Endothelial cell of umbilical vein (primary cell): ENCODE measurements at regions not wholly inside any gene's neighbourhood (a gene's known extent, or its start where the extent isn't known, plus 50 kb on each side); places are given as distances from the start of the nearest gene placed in this dataset.

ENCODE experiments used
- BruUV-seq: library from RNA; stranded (reverse); fragments of 400-500 nt; replicated peaks from 2 replicates; lab custom pipeline; 2021; lab: Mats Ljungman, UMichigan
- CTCF ChIA-PET: fragments of 300-600, 350-600 bp; sonication (Branson Sonifier 250); formaldehyde crosslinking; loops from one replicate; lab custom pipeline; 2021; ENCODE audit warnings: antibody characterized with exemption, inconsistent platforms; lab: Charles Lee
- POLR2A ChIA-PET: fragments of 300-600, 350-600 bp; sonication (Branson Sonifier 250); formaldehyde crosslinking; loops from one replicate; lab custom pipeline; 2021; ENCODE audit warnings: antibody characterized with exemption, inconsistent platforms; lab: Charles Lee
- DNase-seq: peaks from one replicate; pipeline ENCODE4 v3.0.0-alpha.2; 2011; ENCODE audit warnings: low read depth, low spot score
- FAIRE-seq: peaks from 2 replicates; lab custom pipeline; 2011; peaks lifted over from hg19 to GRCh38; lab: Jason Lieb, UNC
- H2AFZ ChIP-seq: 2 replicates; pipeline ENCODE4 v1.6.0; 2012; ENCODE audit warnings: low read depth, low read length, control low read depth, inconsistent platforms
- H3K27ac ChIP-seq: 2 replicates; pipeline ENCODE4 v1.5.1; 2011; ENCODE audit warnings: low read depth, mild to moderate bottlenecking, control low read depth, low read length, moderate library complexity; ENCODE audit not compliant: insufficient read depth
- H3K27me3 ChIP-seq, 2 experiments: 2 replicates each; pipeline versions ENCODE4 v1.6.0 to v1.6.1; 2011; ENCODE audit warnings: low read length in 2 of 2, mixed read lengths in 1 of 2; ENCODE audit not compliant: control insufficient read depth in 2 of 2, insufficient read depth in 2 of 2
- H3K36me3 ChIP-seq, 2 experiments: 2 replicates in 1 of 2; 3 replicates in 1 of 2; pipeline ENCODE4 v1.5.1; 2011; ENCODE audit warnings: low read length in 2 of 2, mild to moderate bottlenecking in 1 of 2, moderate library complexity in 1 of 2; ENCODE audit not compliant: control insufficient read depth in 2 of 2, insufficient read depth in 2 of 2; ENCODE audit errors: extremely low read depth in 1 of 2
- H3K4me1 ChIP-seq: 3 replicates; pipeline ENCODE4 v1.5.1; 2011; ENCODE audit warnings: mild to moderate bottlenecking, low read length; ENCODE audit not compliant: control insufficient read depth, insufficient read depth; ENCODE audit errors: extremely low read depth
- H3K4me2 ChIP-seq: 2 replicates; pipeline ENCODE4 v1.6.1; 2011; ENCODE audit warnings: low read length, control low read depth, mixed read lengths; ENCODE audit not compliant: insufficient read depth
- H3K4me3 ChIP-seq, 3 experiments: fragments of 200-600 bp in 1 of 3; sonication (generic), shearing (Covaris generic) in 1 of 3; replicated peaks in 1 of 3; 2 replicates each; pipeline ENCODE4 v1.5.1; 2011 to 2016; ENCODE audit warnings: control low read depth in 3 of 3, low read length in 3 of 3, mild to moderate bottlenecking in 2 of 3, inconsistent platforms in 1 of 3, low read depth in 1 of 3, moderate library complexity in 1 of 3; ENCODE audit not compliant: insufficient read depth in 1 of 3
- H3K79me2 ChIP-seq: 2 replicates; pipeline ENCODE4 v1.6.0; 2012; ENCODE audit warnings: low read length, inconsistent platforms; ENCODE audit not compliant: control insufficient read depth, insufficient read depth
- H3K9ac ChIP-seq: replicated peaks from 2 replicates; pipeline ENCODE3; 2011; ENCODE audit warnings: low read length, control low read depth; ENCODE audit not compliant: insufficient read depth; ENCODE audit errors: extremely low read depth
- H3K9me1 ChIP-seq: replicated peaks from 3 replicates; pipeline ENCODE4 v1.6.0; 2011; ENCODE audit warnings: mild to moderate bottlenecking, low read length; ENCODE audit not compliant: control insufficient read depth, insufficient read depth; ENCODE audit errors: extremely low read depth
- H3K9me3 ChIP-seq: replicated peaks from 2 replicates; pipeline ENCODE4 v1.5.1; 2012; ENCODE audit warnings: low read length, inconsistent platforms; ENCODE audit not compliant: control insufficient read depth, insufficient read depth
- H4K20me1 ChIP-seq: replicated peaks from 2 replicates; pipeline ENCODE3; 2011; ENCODE audit warnings: mild to moderate bottlenecking, low read length; ENCODE audit not compliant: control insufficient read depth, insufficient read depth; ENCODE audit errors: extremely low read depth
- EZH2 ChIP-seq: IDR thresholded peaks from 2 replicates; pipeline ENCODE4 v1.6.1; 2012; ENCODE audit warnings: borderline replicate concordance, low read depth, mild to moderate bottlenecking, moderate library complexity, low read length, inconsistent platforms; ENCODE audit not compliant: severe bottlenecking
- FOS ChIP-seq: IDR thresholded peaks from 2 replicates; pipeline ENCODE4 v1.6.1; 2011; ENCODE audit warnings: mild to moderate bottlenecking, low read length, moderate library complexity, borderline replicate concordance; ENCODE audit not compliant: insufficient read depth
- GATA2 ChIP-seq: IDR thresholded peaks from 2 replicates; pipeline ENCODE4 v1.7.0; 2011; ENCODE audit warnings: low read depth, mild to moderate bottlenecking, moderate library complexity, mixed read lengths, low read length; ENCODE audit not compliant: insufficient read length, insufficient read depth
- JUN ChIP-seq: IDR thresholded peaks from 2 replicates; pipeline ENCODE4 v1.6.1; 2011; ENCODE audit warnings: borderline replicate concordance, low read depth; ENCODE audit not compliant: insufficient read length, insufficient read depth
- MAX ChIP-seq: IDR thresholded peaks from 2 replicates; pipeline ENCODE4 v1.6.1; 2011; ENCODE audit not compliant: insufficient read depth, insufficient read length
- MYC ChIP-seq: IDR thresholded peaks from one replicate; pipeline ENCODE4 v1.6.1; 2011; ENCODE audit warnings: mild to moderate bottlenecking, low read depth, low read length
- POLR2A ChIP-seq: IDR thresholded peaks from 2 replicates; pipeline ENCODE4 v1.6.1; 2012; ENCODE audit warnings: low read depth, mild to moderate bottlenecking, control low read depth, low read length
- POLR2AphosphoS5 ChIP-seq: IDR thresholded peaks from 2 replicates; pipeline ENCODE4 v1.6.1; 2012; ENCODE audit warnings: low read depth, mild to moderate bottlenecking, control low read depth, low read length, moderate library complexity; ENCODE audit not compliant: insufficient read depth
- dilution Hi-C: fragments of 300-500 bp; cut with MboI; formaldehyde crosslinking; loops from one replicate; pipeline ENCODE4 v1.15.0; 2019; ENCODE audit warnings: low sequenced_read_pairs; ENCODE audit not compliant: extremely low pct_ligation_motif_present
- intact Hi-C: fragments of 100-400 bp; cut with micrococcal nuclease; formaldehyde crosslinking; loops from one replicate; pipeline ENCODE4 v1.10.0; 2022
- TF ChIP-seq, protein P1 (sequence below), 2 donors: IDR thresholded peaks; 1 replicate in 1 of 2; 2 replicates in 1 of 2; pipeline ENCODE4 v1.5.1; 2011; ENCODE audit warnings: low read length in 2 of 2, mild to moderate bottlenecking in 2 of 2, moderate library complexity in 2 of 2, control low read depth in 1 of 2, inconsistent platforms in 1 of 2, low read depth in 1 of 2; ENCODE audit not compliant: insufficient read depth in 1 of 2; ENCODE audit errors: extremely low read depth in 1 of 2

- Histone ChIP-seq H2AFZ (no peak overlapping the region), H3K4me1 (no peaks in the 10 kb centered on the region), H4K20me1 (no peaks in the 10 kb centered on the region), H3K79me2 (no peaks in the 10 kb centered on the region), H3K4me2 (no peak overlapping the region), H3K9me3 (no peaks in the 10 kb centered on the region), H3K36me3 (no peaks in the 10 kb centered on the region), H3K27ac (no peak overlapping the region), H3K9me1 (no peaks in the 10 kb centered on the region), H3K4me3 (no peak overlapping the region), H3K9ac (no peak overlapping the region), H3K27me3 (no peaks in the 10 kb centered on the region)
- intact Hi-C loops (no loop called here), dilution Hi-C loops (no loop called here)
- POLR2A ChIA-PET: no interaction called here
- TF ChIP-seq, protein P1, sequence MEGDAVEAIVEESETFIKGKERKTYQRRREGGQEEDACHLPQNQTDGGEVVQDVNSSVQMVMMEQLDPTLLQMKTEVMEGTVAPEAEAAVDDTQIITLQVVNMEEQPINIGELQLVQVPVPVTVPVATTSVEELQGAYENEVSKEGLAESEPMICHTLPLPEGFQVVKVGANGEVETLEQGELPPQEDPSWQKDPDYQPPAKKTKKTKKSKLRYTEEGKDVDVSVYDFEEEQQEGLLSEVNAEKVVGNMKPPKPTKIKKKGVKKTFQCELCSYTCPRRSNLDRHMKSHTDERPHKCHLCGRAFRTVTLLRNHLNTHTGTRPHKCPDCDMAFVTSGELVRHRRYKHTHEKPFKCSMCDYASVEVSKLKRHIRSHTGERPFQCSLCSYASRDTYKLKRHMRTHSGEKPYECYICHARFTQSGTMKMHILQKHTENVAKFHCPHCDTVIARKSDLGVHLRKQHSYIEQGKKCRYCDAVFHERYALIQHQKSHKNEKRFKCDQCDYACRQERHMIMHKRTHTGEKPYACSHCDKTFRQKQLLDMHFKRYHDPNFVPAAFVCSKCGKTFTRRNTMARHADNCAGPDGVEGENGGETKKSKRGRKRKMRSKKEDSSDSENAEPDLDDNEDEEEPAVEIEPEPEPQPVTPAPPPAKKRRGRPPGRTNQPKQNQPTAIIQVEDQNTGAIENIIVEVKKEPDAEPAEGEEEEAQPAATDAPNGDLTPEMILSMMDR (IDR thresholded peaks at IDR 0.05; ENCODE audit: extremely low read depth in 1 of 2, insufficient read depth in 1 of 2, low read depth in 1 of 2, low read length in 2 of 2): no peak
- no peak for TF ChIP-seq MYC
- no peak for TF ChIP-seq POLR2A
- no peak for TF ChIP-seq GATA2
- no peak for TF ChIP-seq EZH2
- TF ChIP-seq POLR2AphosphoS5: no peak
- no peak for TF ChIP-seq MAX
- TF ChIP-seq JUN: no peak
- no peak for TF ChIP-seq FOS
- CTCF ChIA-PET: no interaction called here
- no TSS peak for BruUV-seq
- FAIRE-seq: no peak
- DNase-seq: no peak
Observed at GRCh38 chr16:72427783-72428331, 255.9 kb upstream of the PMFBP1 start.
